ENCODE measurements at regions not wholly inside any gene's neighbourhood (a gene's known extent, or its start where the extent isn't known, plus 50 kb on each side); places are given as distances from the start of the nearest gene placed in this dataset.
"Not testable (repeated sequence)": the region's sequence is repeated elsewhere in the genome, so short reads cannot be mapped to it uniquely, and the experiment has no call there.

DNA sequence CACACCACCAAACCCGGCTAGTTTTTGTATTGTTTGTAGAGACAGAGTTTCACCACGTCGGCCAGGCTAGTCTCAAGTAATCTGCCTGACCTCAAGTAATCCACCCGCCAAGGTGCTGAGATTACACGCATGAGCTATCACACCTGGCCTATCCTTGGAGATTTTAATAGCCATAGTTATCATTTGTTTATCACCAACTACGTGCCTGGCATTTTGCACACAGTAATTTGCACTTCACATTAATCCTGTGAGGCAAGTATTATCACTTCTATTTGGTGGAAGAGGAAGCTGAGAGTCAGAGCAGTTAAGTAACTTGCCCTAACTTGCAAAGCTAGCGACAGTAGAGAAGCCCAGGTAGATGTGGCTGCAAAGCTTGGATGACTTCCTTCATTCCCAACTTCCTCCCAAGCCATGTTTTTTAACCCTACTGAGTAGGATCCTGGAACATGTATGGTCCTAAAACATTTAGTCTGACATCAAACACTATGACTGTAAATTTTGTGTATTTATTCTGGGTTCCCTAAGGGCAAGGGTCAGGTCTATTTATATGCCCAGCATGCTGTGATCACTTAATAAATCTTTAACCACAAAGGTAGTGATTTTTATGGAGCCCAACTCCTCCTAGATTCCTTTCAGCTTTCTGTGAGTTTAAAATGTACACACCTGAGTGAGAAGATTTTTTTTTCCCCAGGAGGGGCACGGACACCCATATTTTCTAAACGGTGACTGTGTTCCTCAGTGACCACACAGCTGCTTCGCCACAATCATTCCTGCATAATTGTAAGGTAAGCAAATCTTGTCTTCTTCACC is 100.2 kb upstream of the RAI14 start:
- DNase-seq (ENCODE audit: low spot score) = no peak

DNA sequence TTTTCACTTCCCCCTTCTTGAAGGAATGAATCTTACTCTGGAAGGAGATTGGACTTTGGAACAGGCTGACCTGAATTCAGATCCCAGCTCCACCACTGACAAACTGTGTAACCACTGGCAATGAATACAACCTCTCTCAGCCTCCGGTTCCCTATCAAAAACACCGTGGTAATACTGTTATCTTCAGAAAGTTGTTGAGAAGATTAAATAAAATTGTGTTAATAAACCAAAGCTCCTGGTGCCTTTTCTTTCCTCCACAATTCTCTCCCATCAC is 99.7 kb upstream of the RAI14 start:
- no peak for DNase-seq (ENCODE audit: low spot score)

DNA sequence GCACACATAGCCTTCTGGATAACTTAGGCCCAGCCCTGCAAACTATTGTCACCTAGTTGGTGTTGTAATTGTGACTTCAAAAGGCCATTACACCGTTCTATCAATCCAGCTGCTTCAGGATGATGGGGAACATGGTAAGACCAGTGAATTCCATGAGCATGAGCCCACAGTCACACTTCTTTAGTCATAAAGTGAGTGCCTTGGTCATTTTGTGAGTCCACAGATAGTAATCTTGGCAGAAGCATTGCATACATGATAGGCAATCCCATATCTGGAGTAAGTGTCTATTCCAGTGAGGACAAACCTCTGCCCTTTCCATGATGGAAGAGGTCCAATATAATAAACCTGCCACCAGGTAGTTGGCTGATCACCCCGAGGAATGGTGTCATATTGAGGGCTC is 94.5 kb upstream of the RAI14 start:
- DNase-seq (ENCODE audit: low spot score) = not testable (repeated sequence)

DNA sequence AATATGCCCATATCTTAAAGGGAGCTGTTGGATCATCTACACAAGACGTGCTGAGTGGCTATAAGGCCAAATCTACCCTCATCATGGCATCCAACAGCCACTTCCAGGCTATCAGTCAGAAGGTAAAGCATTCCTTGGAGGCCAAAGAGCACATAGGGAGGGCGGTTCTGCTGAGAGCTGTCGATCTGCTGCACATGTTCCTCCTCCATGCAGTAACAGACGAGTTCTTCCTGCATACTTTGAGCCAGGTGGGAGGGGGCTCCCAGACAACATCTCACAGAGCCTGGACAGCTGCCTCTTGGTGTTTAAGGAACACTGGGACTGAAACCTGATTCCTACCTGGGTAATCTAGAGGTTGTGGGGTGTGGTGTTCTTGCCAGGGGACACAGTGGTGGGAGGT is 93.3 kb upstream of the RAI14 start:
- no peak for DNase-seq (ENCODE audit: low spot score)

DNA sequence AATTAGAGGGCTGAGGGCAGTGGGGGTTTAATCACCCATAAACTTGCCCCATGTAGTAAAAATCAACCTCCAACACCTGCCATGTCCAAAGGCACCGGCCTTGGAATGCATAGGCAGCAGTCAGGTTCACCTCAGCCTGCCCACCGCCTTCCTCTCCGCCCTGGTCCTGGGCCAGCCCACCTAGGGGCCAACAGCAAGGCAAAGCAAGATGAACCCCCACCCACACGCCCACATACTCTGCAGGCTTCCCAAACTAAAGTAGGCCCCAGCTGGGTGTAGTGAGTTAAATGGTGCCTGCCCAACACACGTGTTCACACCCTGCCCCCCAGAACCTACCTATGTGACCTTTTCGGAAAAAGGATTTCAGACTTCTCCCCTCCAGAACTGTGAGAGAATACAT is 92.9 kb upstream of the RAI14 start:
- no peak for DNase-seq (ENCODE audit: low spot score)

DNA sequence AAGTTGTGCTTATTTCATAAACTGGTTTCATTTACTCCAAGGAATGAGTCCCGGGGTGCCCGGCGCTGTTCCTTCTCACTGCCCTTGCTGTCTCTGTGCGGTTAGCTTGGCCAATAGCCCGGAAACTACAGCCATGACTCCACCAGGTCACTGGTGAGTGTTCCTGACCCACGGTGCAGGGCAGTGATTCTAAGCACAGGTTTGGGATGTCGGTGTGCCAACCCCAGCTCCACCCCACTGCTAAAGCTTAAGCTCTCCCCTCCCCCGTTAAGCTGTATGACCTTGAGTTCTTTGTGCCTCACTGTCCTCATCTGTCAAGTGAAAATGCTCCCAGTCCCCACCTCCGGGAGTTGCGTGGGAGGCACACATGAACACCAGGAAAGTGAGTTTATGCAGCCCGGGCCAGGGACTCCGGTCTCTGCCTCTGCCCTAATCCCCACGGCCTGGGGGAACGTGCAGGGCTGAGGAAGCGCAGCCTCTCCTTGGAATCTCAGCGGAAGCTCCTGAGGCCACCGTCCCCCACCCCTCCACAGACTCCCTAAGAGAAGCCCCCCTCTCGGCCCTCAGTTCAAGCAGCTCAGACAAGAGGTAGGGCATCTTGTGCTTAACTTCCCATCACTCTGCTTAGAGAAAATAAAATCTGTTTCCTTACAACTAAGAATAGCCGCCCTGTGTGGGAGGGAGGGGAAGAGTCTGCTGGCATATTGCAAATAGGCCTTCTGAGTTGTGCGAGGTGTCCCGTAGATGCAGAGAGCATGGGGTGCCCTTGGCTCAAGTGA is 92.0 kb upstream of the RAI14 start:
- DNase-seq (ENCODE audit: low spot score) = no peak

DNA sequence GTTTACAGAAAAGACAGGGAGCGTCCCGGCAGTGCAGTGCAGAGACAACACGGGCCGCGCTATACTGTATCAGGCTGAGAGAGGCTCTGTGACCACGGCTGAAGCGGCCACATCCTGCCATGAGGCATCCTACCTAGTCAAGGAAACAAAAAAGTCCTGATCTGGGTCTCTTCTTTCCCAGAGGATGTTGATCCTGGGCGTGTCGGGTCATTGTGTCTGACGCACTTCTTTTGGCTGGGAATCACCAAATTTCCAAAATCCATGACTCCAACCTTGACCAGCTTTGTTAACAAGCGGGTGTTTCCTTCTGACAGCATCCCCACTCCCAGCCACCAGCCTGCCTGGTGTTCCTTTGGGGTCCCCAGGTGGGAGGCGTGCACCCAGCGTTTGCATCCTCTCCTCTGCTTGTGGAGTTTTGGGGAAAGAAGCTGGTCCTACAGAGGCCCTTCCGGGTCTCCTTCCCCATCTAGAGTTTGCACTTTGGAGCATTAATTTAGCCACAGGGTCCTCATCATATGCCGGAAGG is 91.4 kb upstream of the RAI14 start:
- no peak for DNase-seq (ENCODE audit: low spot score)

DNA sequence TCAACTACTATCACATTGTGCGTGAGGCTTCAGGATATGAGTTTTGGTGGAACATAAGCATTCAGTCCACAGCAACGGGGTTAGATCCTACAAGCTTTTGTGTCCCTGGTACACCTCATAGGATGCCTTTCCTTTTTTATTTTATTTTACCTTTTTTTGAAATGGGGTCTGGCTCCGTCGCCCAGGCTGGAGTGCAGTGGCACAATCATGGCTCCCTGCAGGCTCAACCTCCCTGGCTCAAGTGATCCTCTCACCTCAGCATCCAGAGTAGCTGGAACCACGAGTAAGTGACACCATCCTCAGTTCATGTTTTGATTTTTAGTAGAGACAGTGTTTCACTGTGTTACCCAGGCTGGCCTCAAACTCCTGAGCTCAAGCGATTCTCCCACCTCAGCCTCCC is 86.0 kb upstream of the RAI14 start:
- no peak for DNase-seq (ENCODE audit: low spot score)

DNA sequence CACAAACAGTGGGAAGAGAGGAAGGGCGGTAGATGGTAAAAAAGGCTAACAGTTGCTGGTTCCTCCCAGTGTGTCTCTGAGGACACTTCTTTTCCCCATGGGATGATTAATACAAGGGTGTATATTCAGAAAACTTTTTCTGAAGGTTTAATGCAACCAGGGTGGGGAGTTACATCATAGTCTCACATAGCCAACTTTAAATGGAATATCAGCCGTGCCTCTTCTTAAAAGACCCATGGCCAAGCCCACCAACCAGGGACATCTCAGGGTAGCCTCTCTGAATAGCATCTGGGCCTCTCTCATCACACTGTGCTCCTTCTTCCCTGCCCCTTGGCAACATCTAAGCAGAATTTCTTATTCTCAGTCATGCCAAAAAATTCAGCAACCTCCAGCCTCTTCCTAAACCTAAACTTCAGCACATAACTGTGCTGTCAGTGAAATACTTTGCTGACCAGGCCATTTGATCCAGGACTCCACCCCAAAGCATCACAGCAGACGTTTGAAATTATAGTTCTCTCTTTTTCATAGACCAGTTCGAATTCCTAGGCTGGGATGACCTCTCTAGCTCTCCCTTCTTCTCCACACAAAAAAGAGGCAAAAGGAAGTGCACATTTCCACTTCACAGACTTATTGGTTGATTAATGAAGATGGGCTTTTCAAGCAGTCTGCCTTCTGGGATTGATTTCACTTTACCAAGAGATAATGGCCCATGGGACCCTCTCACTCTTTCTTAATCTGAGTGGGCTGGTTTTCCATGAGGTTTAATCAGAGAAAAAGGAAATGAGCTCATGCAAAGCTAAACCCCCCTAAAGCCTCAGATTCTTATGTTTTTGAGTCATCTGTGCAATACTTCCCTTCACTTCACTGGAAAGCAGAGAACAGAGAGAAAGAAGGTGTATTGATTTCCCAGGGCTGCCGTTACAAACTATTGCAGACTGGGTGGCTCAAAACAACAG is 85.1 kb upstream of the RAI14 start:
- no peak for DNase-seq (ENCODE audit: low spot score)

DNA sequence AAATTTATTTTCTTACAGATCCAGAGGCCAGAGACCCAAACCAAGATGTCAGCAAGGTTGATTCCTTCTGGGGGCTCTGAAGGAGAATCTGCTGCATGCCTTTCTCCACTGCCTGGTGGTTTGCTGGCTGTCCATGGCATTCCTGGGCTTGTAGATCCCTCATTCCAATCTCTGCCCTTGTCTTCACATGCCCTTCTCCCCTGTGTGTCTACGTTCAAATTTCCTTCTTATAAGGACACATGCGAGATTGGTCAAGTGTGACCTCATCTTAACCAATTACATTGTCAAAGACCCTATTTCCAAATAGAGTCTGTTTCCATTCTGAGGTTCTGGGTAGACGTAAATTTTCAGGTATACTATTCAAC is 84.5 kb upstream of the RAI14 start:
- no peak for DNase-seq (ENCODE audit: low spot score)

DNA sequence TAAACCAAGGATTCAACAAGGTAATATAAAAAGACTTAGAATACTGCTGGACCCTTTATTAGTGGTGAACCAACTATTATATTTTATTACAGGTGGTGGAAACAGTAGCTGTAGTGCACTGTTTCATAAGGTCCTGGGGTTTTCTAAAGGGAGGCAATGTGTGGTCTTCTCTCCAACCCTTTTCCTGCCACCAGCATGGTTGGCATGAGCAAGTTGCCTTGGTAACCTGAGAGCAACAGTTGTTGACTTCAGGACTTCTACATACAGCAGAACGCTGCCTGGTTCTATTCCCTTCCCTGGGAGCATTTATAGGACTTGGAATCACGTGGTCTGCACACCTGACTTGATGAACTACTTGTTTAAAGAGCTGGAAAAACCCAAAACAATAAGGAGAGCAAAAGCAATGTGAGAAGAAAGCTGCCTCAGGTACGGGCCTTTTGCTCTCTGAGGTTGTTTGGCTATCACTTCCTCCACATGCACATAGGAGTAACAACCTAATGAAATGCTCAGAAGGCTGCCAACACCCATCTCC is 81.1 kb upstream of the RAI14 start:
- no peak for DNase-seq (ENCODE audit: low spot score)

DNA sequence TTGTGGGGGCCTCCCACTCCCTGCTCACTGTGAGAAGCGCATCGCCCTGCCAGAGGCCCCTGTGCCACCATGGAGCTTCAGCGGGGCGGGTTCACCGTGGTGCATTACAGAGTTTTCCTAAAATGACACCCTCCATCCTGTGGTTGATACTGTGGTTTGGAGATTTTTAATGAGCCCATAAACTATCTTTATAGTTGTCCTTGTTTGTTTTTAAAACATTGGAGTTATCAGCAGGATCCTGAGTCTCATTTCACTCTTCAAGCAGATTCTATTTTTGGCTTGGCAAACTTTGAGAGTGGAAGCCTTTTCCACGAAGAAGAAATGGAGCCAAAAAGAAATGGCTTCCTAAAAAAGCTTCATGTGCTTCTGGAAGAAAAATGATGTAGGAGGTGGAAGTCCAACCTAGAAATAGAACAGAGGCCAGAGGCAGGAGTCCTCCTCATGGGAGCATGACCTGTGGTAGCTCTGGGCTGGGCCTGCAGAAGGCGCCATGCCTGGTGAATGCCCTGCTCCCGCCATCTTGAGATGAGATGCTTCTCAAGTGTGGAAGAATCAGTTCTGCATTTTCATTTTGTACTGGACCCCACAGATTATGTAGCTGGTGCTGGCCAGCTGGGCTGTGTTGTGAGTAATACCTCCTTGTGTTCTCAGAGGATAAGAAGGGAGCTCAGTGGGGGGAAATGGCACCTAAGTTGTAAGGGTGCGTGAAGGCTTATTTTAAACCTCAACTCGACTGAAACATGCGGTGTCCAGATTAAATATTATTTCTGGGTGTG is 79.0 kb upstream of the RAI14 start:
- DNase-seq (ENCODE audit: low spot score) = no peak

DNA sequence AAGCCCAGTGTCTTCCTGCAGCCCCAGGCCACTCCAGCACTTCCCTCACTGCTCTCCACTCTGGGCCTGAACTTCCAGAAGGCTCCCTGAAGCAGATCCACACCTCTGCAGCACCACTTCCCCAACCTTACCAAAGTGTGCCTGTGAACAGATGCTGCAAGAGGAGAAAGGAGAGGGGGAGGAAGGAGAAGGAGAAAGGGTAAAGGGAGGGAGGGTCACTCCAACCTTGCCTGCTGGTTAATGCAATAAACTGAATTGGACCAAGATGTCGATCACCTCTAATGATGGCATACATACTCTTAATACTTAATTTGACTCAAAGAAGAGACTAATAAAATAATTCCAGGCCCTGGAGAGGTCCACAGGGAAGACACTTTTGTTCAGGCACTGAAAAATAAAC is 77.2 kb upstream of the RAI14 start:
- no peak for DNase-seq (ENCODE audit: low spot score)

DNA sequence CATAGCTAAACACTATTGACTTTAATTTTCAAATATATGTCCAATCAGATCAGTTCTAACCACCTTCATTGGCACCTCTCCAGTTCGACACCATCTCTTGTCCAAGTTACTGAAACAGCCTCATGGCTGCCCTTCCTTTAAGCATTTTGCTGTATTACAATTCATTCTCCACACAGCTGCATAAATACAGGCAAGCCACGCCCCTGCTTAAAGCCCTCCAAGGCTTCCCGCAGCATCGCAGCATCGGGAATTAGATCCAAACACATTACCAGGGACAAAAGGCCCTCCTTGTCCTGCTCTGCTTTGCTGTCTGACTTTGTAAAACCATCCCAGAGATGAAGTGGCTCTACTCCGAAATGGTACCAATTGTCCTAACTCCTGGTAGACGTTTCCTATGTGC is 75.1 kb upstream of the RAI14 start:
- DNase-seq (ENCODE audit: low spot score) = no peak

DNA sequence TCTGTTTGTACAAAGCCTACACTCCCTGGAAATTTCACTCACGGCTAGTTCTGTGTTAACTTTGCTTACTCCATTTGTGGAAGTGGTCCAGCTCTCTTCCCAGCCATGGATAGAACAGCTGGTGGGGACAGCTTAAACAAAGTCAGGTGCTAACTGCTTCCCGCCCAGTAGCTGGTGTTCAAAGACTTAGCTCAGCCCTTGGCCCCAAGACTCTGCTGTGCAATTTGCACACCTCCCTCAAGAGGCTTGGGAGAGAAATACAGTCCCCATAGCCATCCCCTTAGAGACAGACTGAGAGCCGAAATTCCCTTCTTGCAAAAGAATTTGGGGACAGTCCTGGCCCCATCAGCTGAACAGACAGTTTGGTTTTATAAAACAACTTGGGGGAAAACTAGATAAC is 73.8 kb upstream of the RAI14 start:
- no peak for DNase-seq (ENCODE audit: low spot score)

DNA sequence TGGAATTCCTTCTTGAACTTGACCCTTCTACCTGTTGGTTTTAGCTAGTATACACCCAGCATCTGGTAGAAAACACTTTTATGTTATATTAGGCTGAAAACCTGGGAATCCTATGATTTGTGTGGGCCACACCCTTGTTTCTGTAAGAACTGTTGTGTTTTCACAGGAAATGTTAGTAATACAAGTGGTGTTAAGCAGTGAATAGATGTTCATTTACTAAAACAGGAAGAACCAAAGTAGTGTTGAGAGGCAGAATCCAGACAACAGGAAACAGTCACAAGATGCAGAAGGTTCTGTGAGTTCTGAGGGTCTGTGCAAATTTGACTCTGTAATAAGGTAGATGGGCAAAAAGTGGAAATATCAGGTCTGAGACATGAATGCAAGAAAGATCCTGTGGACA is 73.0 kb upstream of the RAI14 start:
- no peak for DNase-seq (ENCODE audit: low spot score)

DNA sequence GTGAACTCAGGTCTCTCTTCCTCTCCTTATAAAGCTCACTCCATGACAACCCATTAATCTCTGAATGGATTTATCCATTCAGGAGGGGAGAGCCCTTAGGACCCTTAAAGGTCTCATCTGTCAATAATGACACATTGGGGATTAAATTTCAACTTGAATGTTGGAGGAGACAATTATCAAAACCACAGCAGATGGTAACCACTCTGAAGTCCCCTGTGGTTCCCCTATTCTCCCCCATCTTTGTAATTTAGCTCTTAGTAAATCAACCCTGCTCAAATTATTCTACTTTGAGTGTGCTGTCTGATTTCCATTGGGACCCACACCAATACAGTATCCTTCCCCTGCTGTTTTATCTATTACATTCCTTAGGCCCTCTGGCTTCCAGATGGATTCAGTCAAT is 72.0 kb upstream of the RAI14 start:
- DNase-seq (ENCODE audit: low spot score) = no peak

DNA sequence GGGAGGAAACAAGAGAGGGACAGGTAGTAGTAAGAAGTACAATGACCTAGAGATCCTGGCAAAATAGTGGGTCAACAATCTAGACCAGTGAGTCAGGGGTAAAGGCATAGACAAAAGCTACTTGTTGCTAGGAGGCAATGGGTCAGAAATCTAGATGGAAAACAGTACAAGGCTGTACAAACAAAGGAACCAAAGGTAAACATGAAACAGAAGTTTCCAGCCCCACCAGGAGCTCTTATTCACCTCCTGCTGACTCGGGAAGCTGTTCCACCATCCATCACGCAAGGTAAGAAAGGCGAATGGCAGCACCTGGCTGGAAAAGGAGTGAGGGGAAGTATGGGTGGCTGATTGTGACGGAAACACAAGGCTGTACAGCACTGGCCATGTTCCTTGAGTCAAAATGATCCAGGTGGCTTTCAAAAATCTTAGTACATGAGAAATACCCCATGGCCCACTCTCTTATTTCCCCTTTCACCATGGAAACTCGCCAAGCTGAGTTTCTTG is 70.5 kb upstream of the RAI14 start:
- DNase-seq (ENCODE audit: low spot score) = no peak

DNA sequence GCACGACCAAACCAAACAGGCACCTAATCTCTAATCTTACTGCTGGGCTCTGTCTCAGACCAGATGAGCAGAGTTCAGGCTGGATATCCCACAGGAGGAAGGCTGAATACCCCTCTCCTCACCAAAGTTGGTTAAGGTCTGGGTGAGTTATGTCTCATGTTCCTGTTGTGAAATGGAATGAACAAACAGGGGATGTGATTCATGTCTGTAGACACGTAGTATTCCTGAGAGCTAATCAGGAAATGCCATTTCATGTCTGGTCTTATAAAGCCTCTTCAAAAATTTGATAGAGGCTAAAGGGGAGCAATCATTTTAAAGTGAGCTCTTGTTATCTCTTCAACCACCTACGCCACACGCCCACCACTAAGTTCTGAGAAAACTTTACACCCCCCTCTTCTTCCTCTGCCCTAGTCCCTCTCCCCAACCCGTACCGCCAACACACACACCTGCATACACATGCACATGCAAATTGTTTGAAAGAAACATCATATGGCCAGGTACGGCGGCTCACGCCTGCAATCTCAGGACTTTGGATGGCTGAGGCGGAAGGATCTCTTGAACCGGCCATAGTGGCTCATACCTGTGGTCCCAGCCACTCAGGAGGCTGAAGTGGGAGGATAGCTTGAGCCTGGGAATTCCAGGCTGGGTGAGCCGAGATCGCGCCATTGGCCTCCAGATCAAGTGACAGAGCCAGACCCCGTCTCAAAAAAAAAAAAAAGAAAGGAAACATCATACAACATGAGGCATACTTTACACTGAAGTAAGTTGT is 69.8 kb upstream of the RAI14 start:
- DNase-seq (ENCODE audit: low spot score) = no peak

All from Ammon's horn (tissue), 1 donor.